ENCODE measurements at regions not wholly inside any gene's neighbourhood (a gene's known extent, or its start where the extent isn't known, plus 50 kb on each side); places are given as distances from the start of the nearest gene placed in this dataset.
A peak's percentile ranks its signal among the peaks of the same experiment; 100 is the strongest.
"Not testable (repeated sequence)": the region's sequence is repeated elsewhere in the genome, so short reads cannot be mapped to it uniquely, and the experiment has no call there.

DNA sequence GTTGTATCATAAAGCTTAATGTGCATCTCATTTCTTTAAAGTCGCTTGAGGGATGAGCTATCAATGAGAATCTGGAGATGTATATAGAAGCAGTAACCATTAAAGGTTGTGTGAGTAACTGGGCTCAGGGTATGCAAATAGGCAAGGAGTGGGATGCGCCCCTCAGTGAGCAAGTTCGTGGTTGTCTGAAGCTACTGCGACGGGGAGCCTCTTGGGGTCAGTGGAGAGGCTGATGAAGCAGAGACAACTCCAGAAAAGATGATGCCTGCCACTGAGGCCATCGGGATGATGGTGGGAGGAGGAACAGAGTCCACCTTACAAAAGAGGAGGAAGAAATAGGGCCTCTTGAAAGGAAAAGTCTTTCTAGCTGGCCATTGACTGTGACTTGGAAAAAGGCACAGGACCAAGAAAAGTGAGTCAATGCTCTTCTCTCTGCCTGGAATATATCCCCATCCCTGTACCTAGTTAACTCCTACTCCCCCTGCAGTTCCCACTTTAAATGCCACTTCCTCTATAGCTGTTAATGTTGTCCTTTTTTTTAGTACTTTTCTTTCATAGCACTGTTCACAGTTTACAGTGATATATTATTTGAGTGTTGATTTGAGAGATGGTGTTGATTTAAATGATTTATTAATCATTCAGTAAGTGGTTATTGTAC is 51.4 kb upstream of the LSM6 start:
- no peak for DNase-seq (ENCODE audit: low read depth in 2 of 2)

GRCh38 chr4:146123231-146123630 is 52.3 kb upstream of the LSM6 start:
- DNase-seq (ENCODE audit: low read depth in 2 of 2) = no peak

GRCh38 chr4:146122398-146122797 is 53.1 kb upstream of the LSM6 start:
- DNase-seq (ENCODE audit: low read depth in 2 of 2) = no peak

GRCh38 chr4:146121757-146122156 is 53.8 kb upstream of the LSM6 start:
- DNase-seq (ENCODE audit: low read depth in 2 of 2) = no peak

- DNase-seq (ENCODE audit: low read depth in 2 of 2) = no peak
Measured at GRCh38 chr4:146119845-146120404, 55.6 kb upstream of the LSM6 start.

GRCh38 chr4:146114066-146114465 is 61.5 kb upstream of the LSM6 start:
- no peak for DNase-seq (ENCODE audit: low read depth in 2 of 2)

DNA sequence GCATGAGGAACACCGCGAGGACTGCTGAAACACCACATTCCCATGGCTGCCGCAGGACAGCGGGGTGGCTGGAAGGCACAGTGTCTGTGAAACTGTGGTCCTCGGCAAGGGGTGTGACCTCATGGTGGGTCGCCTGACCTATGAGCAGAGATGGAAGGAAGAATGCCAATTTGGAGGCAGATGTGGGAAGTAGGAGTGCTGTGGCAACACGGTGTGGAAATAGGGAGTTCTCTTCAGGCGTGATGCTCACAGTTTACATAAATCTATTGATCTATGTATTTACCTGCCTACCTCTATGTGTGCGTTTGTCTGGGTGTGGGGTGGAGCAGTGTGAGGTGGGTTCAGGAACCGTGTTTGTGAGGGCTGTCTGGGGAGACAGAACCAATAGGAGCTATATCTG is 62.3 kb upstream of the LSM6 start:
- DNase-seq (ENCODE audit: low read depth in 2 of 2) = no peak

DNA sequence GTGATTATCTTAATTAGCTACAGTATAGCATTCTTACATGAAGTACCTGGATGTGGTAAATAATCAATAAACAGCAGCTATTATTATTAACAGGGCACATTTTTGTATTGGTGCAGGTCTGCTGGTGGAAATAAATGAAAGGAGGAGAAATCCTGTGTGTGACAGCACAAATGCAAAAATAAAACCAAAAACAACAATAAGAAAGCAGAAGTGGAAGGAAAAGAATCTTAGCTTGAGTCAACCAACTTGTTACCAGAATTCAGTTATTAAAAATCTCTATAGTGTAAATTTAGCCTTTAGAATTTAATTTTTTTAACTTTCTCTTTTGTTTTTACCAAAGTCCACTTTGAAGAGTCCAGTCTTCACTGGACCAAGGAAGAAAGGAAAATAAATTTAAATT is 63.1 kb upstream of the LSM6 start:
- DNase-seq (ENCODE audit: low read depth in 2 of 2) = no peak

DNA sequence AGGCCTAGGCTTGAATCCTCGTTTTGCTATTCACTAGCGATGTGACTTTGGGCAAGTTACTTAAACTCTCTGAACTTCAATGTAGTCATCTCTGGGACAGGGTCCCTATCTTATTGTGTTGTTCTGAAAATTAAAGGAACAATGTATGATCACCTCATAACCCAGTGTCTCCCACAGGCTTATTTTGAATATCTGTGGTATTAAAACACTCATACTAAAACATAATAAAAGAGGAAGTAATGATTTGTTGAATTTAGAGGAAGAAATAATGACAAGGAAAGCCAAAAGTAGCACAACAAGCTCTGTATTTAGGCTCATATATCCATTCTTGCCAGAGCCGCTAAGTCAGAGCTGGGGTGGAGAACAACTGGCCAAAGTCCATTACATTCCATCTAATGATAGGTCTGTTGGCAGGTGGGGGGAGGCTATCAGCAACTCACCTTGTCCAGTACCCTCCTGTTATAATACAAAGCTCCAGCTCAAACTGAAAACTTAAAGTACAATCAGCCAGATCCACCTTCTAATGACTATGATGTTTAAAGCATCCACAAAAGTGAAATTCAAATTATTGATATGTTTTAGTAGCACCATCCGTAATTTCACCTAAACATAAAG is 64.5 kb upstream of the LSM6 start:
- DNase-seq (ENCODE audit: low read depth in 2 of 2) = no peak

- DNase-seq (ENCODE audit: low read depth in 2 of 2) = no peak
Measured at GRCh38 chr4:146108756-146109155, 66.8 kb upstream of the LSM6 start.

- DNase-seq (ENCODE audit: low read depth in 2 of 2) = no peak
Measured at GRCh38 chr4:146107587-146108240, 67.8 kb upstream of the LSM6 start.

DNA sequence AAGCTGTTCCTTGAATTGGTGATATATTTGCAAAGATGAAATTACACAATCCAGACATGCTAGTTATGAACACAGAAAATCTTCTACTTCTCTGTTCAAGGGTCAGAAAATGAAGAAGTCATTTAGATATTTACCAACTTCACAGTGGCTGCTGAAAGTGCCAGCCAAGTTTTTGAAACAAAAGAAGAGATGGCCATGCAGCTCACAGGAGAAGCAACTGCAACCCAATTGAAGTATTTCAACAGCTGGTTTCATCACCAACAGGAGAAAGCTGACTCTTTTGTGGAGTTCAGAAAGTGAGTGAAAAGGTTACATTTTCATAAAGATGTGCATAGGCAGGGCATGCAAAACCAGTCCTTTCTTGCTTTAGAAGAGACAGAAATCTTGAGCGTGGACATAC is 70.1 kb upstream of the LSM6 start:
- DNase-seq (ENCODE audit: low read depth in 2 of 2) = no peak

DNA sequence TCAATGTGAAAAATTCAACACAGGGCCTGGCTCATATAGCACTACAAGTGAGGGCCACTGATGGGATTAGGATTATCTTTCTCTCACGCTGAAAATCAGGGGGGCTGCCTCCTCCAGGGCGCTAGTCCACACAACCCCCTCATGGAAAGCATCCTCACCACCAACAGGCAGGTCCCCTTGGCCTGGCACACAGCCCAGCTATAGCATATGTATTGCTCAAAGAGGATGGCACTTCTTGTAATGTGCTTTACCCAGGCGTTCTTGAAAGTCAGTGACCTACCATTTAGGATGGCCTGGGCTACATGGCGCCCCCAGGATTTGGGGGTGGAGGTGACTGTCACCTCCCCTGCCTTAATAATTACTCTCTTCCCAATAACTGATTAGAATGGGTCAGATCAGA is 71.0 kb upstream of the LSM6 start:
- DNase-seq (ENCODE audit: low read depth in 2 of 2) = no peak

DNA sequence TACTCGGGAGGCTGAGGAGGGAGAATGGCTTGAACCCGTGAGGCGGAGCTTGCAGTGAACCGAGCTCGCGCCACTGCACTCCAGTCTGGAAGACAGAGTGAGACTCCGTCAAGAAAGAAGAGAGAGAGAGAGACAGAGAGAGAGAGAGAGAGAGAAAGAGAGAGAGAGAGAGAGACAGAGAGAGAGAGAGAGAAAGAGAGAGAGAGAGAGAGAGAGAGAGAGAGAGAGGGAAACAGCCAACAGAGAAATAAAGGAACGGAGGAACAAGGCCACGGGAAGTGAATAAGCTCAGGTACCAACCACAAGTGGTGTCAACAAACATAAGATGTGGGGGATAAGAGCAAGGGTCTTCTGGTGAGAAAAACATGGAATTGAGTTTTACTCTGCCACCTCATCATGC is 71.5 kb upstream of the LSM6 start:
- not testable (repeated sequence) for DNase-seq (ENCODE audit: low read depth in 2 of 2)

- DNase-seq (ENCODE audit: low read depth in 2 of 2) = no peak
Measured at GRCh38 chr4:146099585-146099984, 75.9 kb upstream of the LSM6 start.

GRCh38 chr4:146098978-146099377 is 76.5 kb upstream of the LSM6 start:
- DNase-seq (ENCODE audit: low read depth in 2 of 2) = no peak

DNA sequence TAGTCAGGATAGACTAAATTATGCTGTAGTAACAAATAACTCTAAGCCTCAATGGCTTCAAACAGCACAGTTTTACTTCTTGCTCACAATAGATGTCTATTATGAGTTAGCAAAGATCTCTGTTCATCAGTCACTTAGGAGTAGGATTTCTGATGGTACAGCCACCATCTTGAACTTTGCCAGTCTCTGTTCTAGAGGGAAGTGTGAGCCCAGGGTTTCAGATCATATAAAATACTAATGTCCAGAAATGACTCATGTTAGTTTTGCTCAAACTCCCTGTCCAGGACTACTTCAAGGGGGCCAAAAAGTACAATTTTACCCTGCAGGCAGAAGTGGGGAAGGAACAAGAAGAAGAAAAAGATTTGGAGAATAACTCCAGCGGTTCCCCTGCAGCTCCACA is 77.1 kb upstream of the LSM6 start:
- no peak for DNase-seq (ENCODE audit: low read depth in 2 of 2)

DNA sequence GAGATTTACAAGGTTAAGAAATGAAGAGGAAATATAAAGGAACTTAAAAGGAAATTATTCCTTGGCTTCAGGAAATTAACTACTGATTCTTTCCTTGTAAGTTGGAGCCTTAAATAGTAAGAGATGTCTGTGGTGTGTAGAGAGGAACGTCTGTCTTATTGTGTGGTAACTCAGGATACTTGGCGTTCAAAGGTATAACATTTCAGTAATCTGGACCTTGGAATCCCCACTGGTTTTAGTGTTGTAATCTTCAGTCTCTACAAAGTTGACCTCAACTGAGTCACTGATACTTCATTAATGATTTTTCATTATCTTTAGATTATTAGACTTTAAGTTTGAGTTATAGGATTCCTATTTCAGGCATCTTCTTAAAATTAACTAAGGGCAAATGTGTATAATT is 79.1 kb upstream of the LSM6 start:
- DNase-seq (ENCODE audit: low read depth in 2 of 2) = no peak

DNA sequence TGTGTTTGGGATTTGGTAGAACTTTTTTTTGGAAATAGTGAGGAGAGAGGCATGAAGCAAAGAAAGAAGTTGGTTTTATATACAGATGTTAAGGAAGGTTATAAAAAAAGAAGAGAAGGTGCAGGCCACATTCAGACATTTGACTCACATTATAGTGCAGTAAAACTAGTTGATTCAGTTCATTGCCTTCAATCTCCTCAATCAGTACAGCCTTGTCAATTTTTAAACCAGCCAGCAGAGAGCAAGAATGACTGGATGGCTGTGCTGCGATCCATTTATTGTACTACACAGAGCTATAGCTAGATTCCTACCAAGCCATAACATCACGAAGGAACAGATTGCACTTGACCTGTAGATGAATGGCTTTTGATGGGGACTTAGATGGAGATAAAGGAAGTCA is 79.7 kb upstream of the LSM6 start:
- no peak for DNase-seq (ENCODE audit: low read depth in 2 of 2)

GRCh38 chr4:146095091-146095690 is 80.3 kb upstream of the LSM6 start:
- peak; percentile 13 for DNase-seq (ENCODE audit: low read depth in 2 of 2)

DNA sequence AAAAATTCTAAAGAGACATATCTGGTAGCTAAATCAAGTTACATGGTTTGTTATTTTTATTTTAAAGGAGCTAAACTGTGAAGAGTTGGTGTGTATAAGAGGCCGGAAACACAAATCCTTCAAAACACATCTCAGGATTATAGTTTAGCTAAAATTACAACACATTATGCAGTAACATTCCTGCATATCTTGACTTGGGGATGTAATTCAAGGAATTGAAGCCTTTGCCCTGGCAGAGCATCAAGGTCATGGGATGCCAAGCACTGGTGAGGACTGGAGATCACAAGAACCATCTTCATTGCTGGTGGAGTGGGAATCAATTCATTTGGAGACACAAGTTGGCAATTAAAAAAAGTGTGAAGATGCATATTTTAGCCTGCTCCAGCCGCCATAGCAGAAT is 86.8 kb upstream of the LSM6 start:
- DNase-seq (ENCODE audit: low read depth in 2 of 2) = no peak

DNA sequence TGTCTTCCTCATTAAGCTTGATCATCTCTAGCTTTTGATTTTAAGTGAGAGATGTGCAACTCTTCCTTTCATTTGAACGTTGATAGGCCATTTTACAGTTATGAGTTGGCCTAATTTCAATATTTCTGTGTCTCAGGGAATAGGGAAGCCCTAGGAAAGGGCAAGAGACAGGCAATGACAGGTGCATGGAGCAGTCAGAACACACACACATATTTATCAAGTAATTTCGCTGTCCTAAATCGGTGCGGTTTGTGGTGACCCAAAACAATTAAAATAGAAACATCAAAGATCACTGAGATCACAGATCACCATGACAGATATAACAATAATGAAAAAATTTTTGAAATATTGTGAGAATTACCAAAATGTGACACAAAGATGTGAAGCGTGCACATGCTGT is 87.7 kb upstream of the LSM6 start:
- DNase-seq (ENCODE audit: low read depth in 2 of 2) = no peak

DNA sequence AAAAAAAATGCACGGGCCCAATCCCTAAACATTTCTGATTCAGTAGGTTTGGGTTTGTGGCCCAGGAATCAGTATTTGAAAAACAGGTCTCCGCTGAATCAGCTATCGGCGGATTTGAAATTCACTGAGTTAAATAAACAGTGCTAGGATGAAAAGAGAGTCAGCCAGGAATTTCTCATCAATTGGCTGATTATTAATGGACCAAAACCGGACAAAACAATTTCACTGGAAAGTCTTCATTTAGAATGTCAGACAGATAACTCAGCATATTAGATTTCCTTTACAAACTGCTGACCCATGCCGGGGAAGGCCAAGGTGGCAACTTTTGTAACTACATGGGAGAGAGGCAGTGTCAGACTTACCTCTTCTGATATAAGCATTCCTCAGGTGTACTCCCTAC is 99.4 kb upstream of the LSM6 start:
- no peak for DNase-seq (ENCODE audit: low read depth in 2 of 2)
